ENCODE measurements at regions not wholly inside any gene's neighbourhood (a gene's known extent, or its start where the extent isn't known, plus 50 kb on each side); places are given as distances from the start of the nearest gene placed in this dataset.
A peak's percentile ranks its signal among the peaks of the same experiment; 100 is the strongest.
"Not testable (repeated sequence)": the region's sequence is repeated elsewhere in the genome, so short reads cannot be mapped to it uniquely, and the experiment has no call there.

GRCh38 chr3:40901298-40901697 lies 298.0 kb upstream of the CTNNB1 start:
- DNase-seq (ENCODE audit: low read depth): no peak

GRCh38 chr3:40901796-40902195 lies 297.5 kb upstream of the CTNNB1 start:
- no peak for DNase-seq (ENCODE audit: low read depth)

GRCh38 chr3:40907907-40908465 lies 291.3 kb upstream of the CTNNB1 start:
- DNase-seq (ENCODE audit: low read depth): not testable (repeated sequence)

GRCh38 chr3:40908612-40909011 lies 290.7 kb upstream of the CTNNB1 start:
- DNase-seq (ENCODE audit: low read depth): no peak

- DNase-seq (ENCODE audit: low read depth): no peak
Observed at GRCh38 chr3:40911264-40911663, 288.0 kb upstream of the CTNNB1 start.

GRCh38 chr3:40911928-40912327 lies 287.4 kb upstream of the CTNNB1 start:
- no peak for DNase-seq (ENCODE audit: low read depth)

GRCh38 chr3:40912461-40912860 lies 286.8 kb upstream of the CTNNB1 start:
- DNase-seq (ENCODE audit: low read depth): no peak

- no peak for DNase-seq (ENCODE audit: low read depth)
Observed at GRCh38 chr3:40913192-40913591, 286.1 kb upstream of the CTNNB1 start.

- no peak for DNase-seq (ENCODE audit: low read depth)
Observed at GRCh38 chr3:40913641-40914040, 285.7 kb upstream of the CTNNB1 start.

- no peak for DNase-seq (ENCODE audit: low read depth)
Observed at GRCh38 chr3:40914475-40914874, 284.8 kb upstream of the CTNNB1 start.

- DNase-seq (ENCODE audit: low read depth): no peak
Observed at GRCh38 chr3:40915346-40915865, 283.9 kb upstream of the CTNNB1 start.

- DNase-seq (ENCODE audit: low read depth): no peak
Observed at GRCh38 chr3:40920041-40920440, 279.3 kb upstream of the CTNNB1 start.

- no peak for DNase-seq (ENCODE audit: low read depth)
Observed at GRCh38 chr3:40921251-40921650, 278.1 kb upstream of the CTNNB1 start.

- no peak for DNase-seq (ENCODE audit: low read depth)
Observed at GRCh38 chr3:40923143-40923542, 276.2 kb upstream of the CTNNB1 start.

GRCh38 chr3:40923651-40924050 lies 275.7 kb upstream of the CTNNB1 start:
- DNase-seq (ENCODE audit: low read depth): no peak

- DNase-seq (ENCODE audit: low read depth): no peak
Observed at GRCh38 chr3:40924559-40925141, 274.7 kb upstream of the CTNNB1 start.

- DNase-seq (ENCODE audit: low read depth): no peak
Observed at GRCh38 chr3:40925231-40925630, 274.1 kb upstream of the CTNNB1 start.

- DNase-seq (ENCODE audit: low read depth): peak; percentile 4
Observed at GRCh38 chr3:40930131-40930538, 269.2 kb upstream of the CTNNB1 start.

GRCh38 chr3:40930756-40931155 lies 268.5 kb upstream of the CTNNB1 start:
- no peak for DNase-seq (ENCODE audit: low read depth)

GRCh38 chr3:40938591-40938990 lies 260.7 kb upstream of the CTNNB1 start:
- DNase-seq (ENCODE audit: low read depth): no peak

GRCh38 chr3:40939030-40939740 lies 260.1 kb upstream of the CTNNB1 start:
- DNase-seq (ENCODE audit: low read depth): no peak

- no peak for DNase-seq (ENCODE audit: low read depth)
Observed at GRCh38 chr3:40939741-40940130, 259.6 kb upstream of the CTNNB1 start.

- no peak for DNase-seq (ENCODE audit: low read depth)
Observed at GRCh38 chr3:40940651-40941050, 258.7 kb upstream of the CTNNB1 start.
